Gastrocnemius medialis (tissue), 4 donors: ENCODE measurements at regions not wholly inside any gene's neighbourhood (a gene's known extent, or its start where the extent isn't known, plus 50 kb on each side); places are given as distances from the start of the nearest gene placed in this dataset.

Experiments
- CTCF ChIP-seq, 5 experiments: fragments of 450-650 bp in 3 of 5; fragments of 200-600 bp in 2 of 5; sonication (generic) in 2 of 5; IDR thresholded peaks in 4 of 5; conservative IDR thresholded peaks in 1 of 5; 1 replicate in 4 of 5; 2 replicates in 1 of 5; pipeline ENCODE4 v1.5.1; 2016 to 2019; ENCODE audit warnings: antibody characterized with exemption in 5 of 5, mild to moderate bottlenecking in 3 of 5, moderate library complexity in 3 of 5
- POLR2A ChIP-seq, 2 donors: fragments of 450-650 bp; IDR thresholded peaks; one replicate each; pipeline ENCODE4 v1.6.1; 2017; ENCODE audit warnings: antibody characterized with exemption in 2 of 2, mild to moderate bottlenecking in 2 of 2, moderate library complexity in 2 of 2

- TF ChIP-seq CTCF (IDR thresholded peaks at IDR 0.05 in 4 of 5, conservative IDR thresholded peaks at IDR 0.05 in 1 of 5) (no peak), POLR2A (IDR thresholded peaks at IDR 0.05) (no peak)
Measured at GRCh38 chr1:214188835-214189234, 92.1 kb upstream of the SMYD2 start.
